ENCODE measurements at regions not wholly inside any gene's neighbourhood (a gene's known extent, or its start where the extent isn't known, plus 50 kb on each side); places are given as distances from the start of the nearest gene placed in this dataset.

GRCh38 chr17:77601054-77601979 lies 357.2 kb upstream of the TNRC6C start:
- no peak for DNase-seq (ENCODE audit: low read depth in 2 of 2)

- no peak for DNase-seq (ENCODE audit: low read depth in 2 of 2)
These were observed 356.3 kb upstream of the TNRC6C start for GRCh38 chr17:77602062-77602746.

GRCh38 chr17:77602883-77603640 lies 355.4 kb upstream of the TNRC6C start:
- DNase-seq (ENCODE audit: low read depth in 2 of 2) = no peak

GRCh38 chr17:77604301-77604972 lies 354.1 kb upstream of the TNRC6C start:
- no peak for DNase-seq (ENCODE audit: low read depth in 2 of 2)

GRCh38 chr17:77604973-77605313 lies 353.6 kb upstream of the TNRC6C start:
- DNase-seq (ENCODE audit: low read depth in 2 of 2) = no peak

- no peak for DNase-seq (ENCODE audit: low read depth in 2 of 2)
These were observed 352.2 kb upstream of the TNRC6C start for GRCh38 chr17:77606146-77606864.

GRCh38 chr17:77606865-77607210 lies 351.7 kb upstream of the TNRC6C start:
- no peak for DNase-seq (ENCODE audit: low read depth in 2 of 2)

- no peak for DNase-seq (ENCODE audit: low read depth in 2 of 2)
These were observed 350.9 kb upstream of the TNRC6C start for GRCh38 chr17:77607606-77608005.

- no peak for DNase-seq (ENCODE audit: low read depth in 2 of 2)
These were observed 350.1 kb upstream of the TNRC6C start for GRCh38 chr17:77608431-77608830.

GRCh38 chr17:77609553-77610517 lies 348.7 kb upstream of the TNRC6C start:
- DNase-seq (ENCODE audit: low read depth in 2 of 2) = no peak

GRCh38 chr17:77610518-77610893 lies 348.0 kb upstream of the TNRC6C start:
- DNase-seq (ENCODE audit: low read depth in 2 of 2) = no peak

GRCh38 chr17:77610972-77611521 lies 347.5 kb upstream of the TNRC6C start:
- peak; percentile 61 to 65 for DNase-seq (ENCODE audit: low read depth in 2 of 2)

- no peak for DNase-seq (ENCODE audit: low read depth in 2 of 2)
These were observed 346.6 kb upstream of the TNRC6C start for GRCh38 chr17:77611791-77612502.

GRCh38 chr17:77613218-77613617 lies 345.3 kb upstream of the TNRC6C start:
- no peak for DNase-seq (ENCODE audit: low read depth in 2 of 2)

GRCh38 chr17:77613627-77614026 lies 344.9 kb upstream of the TNRC6C start:
- DNase-seq (ENCODE audit: low read depth in 2 of 2) = no peak

GRCh38 chr17:77615703-77616253 lies 342.7 kb upstream of the TNRC6C start:
- no peak for DNase-seq (ENCODE audit: low read depth in 2 of 2)

- no peak for DNase-seq (ENCODE audit: low read depth in 2 of 2)
These were observed 342.2 kb upstream of the TNRC6C start for GRCh38 chr17:77616254-77616731.

GRCh38 chr17:77617516-77617915 lies 341.0 kb upstream of the TNRC6C start:
- no peak for DNase-seq (ENCODE audit: low read depth in 2 of 2)

GRCh38 chr17:77618173-77618572 lies 340.3 kb upstream of the TNRC6C start:
- no peak for DNase-seq (ENCODE audit: low read depth in 2 of 2)

All from fibroblast of skin of left quadriceps (primary cell).